GM19043 (cell line): ENCODE measurements at regions not wholly inside any gene's neighbourhood (a gene's known extent, or its start where the extent isn't known, plus 50 kb on each side); places are given as distances from the start of the nearest gene placed in this dataset.
A peak's percentile ranks its signal among the peaks of the same experiment; 100 is the strongest.
"Not testable (repeated sequence)": the region's sequence is repeated elsewhere in the genome, so short reads cannot be mapped to it uniquely, and the experiment has no call there.

Experiments
- ATAC-seq: cut with Tn5 transposase; IDR thresholded peaks from one replicate; pipeline ENCODE4 v1.9.1; 2021; ENCODE audit warnings: low read depth; ENCODE audit not compliant: unreplicated experiment

- ATAC-seq = no peak
Measured at GRCh38 chr12:92987362-92987761, 58.3 kb upstream of the EEA1 start.

DNA sequence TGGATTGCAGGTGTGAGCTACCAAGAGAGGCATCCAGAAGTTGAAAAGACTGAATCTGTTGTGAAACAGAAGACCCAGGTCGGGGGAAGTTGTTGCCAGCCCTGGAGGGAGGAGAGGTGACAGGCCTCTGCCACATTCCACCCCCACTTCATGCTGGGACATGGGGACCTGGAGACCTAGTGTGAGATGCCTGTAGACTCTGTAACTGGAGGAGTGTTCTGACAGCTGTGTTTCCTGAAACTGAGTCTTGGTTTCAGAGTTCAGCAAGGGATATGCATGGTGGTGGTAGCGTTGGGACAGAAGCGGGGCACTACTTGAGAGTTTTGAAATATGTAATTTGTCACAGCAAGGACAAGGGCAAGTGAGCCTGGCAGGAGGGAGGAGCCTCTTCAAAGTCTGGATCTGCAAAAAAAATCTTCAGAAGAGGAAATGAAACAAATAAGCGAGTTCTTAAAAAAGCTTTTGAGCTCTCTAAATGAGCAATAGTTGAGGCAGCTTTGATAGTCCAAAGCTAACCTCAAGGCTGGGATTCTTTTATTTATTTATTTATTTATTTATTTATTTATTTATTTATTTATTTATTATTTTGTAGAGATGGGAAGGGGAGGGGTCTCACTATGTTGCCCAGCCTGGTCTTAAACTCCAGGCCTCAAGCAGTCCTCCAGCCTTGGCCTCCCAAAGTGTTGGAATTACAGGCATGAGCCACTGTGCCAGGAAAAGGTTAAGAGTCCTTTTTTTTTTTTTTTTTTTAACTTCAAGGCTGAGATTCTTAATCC, 58.9 kb upstream of the EEA1 start:
- peak; percentile 87 for ATAC-seq

- no peak for ATAC-seq
Measured at GRCh38 chr12:92988622-92989130, 59.6 kb upstream of the EEA1 start.

- no peak for ATAC-seq
Measured at GRCh38 chr12:92989715-92990484, 60.8 kb upstream of the EEA1 start.

DNA sequence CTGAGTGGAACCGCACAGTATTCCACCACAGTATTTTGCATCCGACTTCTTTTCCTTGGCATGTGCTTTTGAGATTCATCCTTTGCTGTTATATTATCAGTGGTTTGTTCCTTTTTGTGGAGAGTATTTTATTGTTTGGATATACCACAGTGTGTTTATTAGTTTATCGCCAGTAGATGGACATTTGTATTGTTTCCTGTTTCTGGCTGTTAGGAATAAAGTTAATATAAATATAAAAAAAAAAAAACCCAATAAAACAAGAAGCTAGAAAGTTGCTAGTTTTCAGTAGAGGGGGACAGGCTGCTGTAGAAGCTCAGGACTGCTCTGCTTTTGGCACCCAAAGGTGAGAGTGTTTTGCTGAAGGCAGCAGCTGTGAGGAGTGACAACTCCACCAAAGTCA, 62.0 kb upstream of the EEA1 start:
- no peak for ATAC-seq

DNA sequence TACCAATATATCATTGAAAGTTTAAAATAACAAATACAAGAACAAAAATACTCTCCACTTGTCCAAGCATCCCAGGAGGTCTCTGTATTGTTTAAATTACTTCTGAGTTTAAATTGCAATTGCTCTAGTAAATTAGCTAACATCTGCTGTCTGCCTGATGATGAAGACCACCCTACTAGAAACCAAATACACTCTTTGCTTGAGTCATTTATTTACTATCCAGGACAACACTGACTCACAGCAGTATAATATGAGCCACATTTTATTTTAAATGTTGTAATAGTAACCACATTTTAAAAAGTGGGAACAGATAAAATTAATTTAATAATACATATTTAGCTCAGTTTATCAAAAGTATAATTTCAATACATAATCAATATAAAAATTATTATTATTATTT, 62.9 kb upstream of the EEA1 start:
- ATAC-seq = no peak

GRCh38 chr12:92993259-92993658, 64.2 kb upstream of the EEA1 start:
- ATAC-seq = no peak

- peak; percentile 78 for ATAC-seq
Measured at GRCh38 chr12:92995258-92995903, 66.3 kb upstream of the EEA1 start.

GRCh38 chr12:93000026-93000425, 70.9 kb upstream of the EEA1 start:
- ATAC-seq = no peak

- ATAC-seq = no peak
Measured at GRCh38 chr12:93001407-93001806, 72.3 kb upstream of the EEA1 start.

GRCh38 chr12:93002293-93003054, 73.4 kb upstream of the EEA1 start:
- no peak for ATAC-seq

GRCh38 chr12:93003531-93004239, 74.6 kb upstream of the EEA1 start:
- ATAC-seq = no peak

- no peak for ATAC-seq
Measured at GRCh38 chr12:93005928-93006392, 76.9 kb upstream of the EEA1 start.

DNA sequence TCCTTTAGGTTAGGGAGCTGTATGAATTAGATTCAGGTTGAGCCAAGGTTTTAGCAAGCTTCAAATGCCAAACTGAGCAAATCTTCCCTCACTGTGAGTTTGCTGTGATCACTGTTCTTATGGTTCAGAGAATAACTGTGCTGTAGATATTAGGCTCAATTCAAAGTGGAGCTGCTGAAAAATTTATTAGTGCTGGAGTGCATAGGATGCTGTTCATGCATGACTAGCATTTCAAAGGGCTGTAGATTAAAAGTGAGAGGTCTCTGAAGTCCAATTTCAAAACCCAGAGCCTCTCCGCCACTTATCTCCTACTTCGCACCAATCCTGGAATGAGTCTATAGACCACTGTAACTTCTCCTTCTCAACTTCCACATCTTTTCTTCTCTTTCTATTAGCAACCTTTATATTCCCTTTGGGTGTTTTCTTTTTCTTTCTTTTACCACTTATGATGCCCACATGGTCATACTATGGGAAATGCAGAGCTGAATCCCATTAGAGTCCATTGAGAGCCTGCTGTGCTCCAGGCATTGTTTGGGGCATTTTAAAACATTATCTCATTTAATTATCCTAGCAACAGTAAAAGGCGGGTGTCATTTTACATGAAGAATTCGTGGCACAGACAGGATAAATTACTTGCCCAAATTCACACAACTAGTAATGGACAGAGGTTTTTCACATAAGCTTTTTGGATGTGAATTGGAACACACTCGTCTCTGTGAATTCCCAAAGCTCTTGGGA, 77.5 kb upstream of the EEA1 start:
- ATAC-seq = no peak

DNA sequence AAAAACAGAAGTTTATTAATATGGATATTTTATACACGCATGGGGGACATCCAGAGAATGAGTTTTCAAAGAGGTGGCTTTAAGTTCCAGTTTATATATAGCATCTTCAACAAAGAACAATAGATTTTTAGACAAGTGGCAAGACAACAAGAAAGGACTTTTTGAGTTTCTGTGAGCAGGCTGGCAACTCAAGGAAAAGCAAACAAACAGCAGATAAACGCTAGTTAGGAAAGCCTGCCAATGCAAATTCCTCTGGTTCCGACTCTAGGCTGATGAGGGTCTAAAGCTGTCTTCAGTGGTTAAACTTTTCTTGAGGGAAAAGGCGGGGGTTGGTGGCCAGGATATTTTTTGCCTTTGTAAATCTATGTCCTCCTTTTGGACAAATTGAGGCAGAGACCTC, 78.4 kb upstream of the EEA1 start:
- ATAC-seq = no peak

DNA sequence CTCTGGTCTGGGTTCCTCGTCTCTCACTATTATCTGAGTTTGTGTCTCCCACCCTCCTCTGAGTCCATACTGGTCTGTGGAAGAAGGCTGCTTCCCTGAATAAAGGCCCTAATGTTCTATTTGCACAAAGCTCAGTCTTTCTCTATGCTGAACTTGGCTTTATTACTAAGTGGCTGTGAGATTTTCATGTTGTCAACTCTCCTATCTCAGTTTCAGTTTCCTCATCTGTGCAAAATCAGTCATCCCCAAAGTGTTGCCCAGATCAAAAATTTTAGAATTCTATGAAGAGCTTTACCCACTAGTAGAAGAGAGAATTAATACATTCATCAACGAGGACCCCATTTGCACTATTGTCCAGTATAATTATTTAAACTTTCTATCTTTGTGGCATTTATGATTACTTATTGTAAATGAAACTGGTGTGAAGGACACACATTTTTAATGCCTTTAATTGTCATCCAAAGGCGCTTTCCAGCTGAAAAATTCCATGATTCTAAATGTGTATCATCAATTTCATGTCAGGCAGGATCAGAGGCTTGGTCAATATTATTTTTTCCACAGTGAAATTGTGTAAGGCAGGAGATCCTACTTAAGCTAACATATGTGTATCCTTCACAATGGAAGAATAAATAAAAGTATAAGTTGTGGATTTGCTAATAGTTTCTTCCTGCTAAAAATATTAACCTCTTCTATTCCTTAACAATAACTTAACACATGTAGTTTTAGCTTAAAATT, 79.1 kb upstream of the EEA1 start:
- ATAC-seq = peak; percentile 62

DNA sequence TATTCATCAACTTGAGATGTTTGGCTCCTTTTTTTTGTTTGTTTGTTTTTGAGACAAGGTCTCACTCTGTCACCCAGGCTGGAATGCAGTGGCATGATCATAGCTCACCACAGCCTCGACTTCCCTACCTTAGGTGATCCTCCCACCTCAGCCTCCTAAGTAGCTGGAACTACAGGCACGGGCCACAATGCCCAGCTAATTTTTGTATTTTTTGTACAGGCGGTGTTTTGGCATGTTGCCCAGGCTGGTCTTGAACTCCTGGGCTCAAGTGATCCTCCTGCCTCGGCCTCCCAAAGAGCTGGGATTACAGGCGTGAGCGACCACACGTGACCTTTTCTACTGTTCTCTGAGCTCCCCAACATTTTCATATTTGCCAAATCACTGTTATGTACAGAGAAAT, 79.8 kb upstream of the EEA1 start:
- not testable (repeated sequence) for ATAC-seq

- ATAC-seq = no peak
Measured at GRCh38 chr12:93009533-93009932, 80.4 kb upstream of the EEA1 start.

DNA sequence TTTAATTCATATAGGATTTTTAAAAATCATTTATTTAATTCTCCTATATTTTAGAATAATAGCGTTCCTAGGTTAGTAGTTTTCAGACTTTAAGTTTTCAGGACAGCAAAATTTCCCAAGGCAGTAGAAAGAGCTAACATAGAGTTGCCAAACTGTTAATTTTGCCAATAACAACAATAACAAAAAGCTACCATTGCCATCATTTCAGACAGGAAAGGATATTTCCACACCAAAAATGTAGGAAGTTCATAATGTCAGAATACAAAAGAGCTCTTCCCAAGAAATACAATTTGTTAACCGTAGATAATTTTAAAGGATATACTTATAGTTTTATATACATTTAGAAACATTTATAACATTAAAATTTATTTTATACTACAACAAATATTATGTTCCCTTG, 81.4 kb upstream of the EEA1 start:
- ATAC-seq = no peak
